Vagina (tissue), 2 donors: ENCODE measurements at regions not wholly inside any gene's neighbourhood (a gene's known extent, or its start where the extent isn't known, plus 50 kb on each side); places are given as distances from the start of the nearest gene placed in this dataset.

ENCODE experiments used
- POLR2A ChIP-seq, 2 donors: fragments of 450-650 bp; IDR thresholded peaks; one replicate each; pipeline ENCODE4 v1.6.1; 2017; ENCODE audit warnings: antibody characterized with exemption in 2 of 2, mild to moderate bottlenecking in 2 of 2, moderate library complexity in 2 of 2
- TF ChIP-seq, protein P1 (sequence below), 3 experiments: fragments of 450-650 bp in 2 of 3; fragments of 200-600 bp in 1 of 3; sonication (generic) in 1 of 3; IDR thresholded peaks; one replicate each; pipeline ENCODE4 v1.5.1; 2017 to 2019; ENCODE audit warnings: antibody characterized with exemption in 3 of 3, mild to moderate bottlenecking in 2 of 3, moderate library complexity in 2 of 3

DNA sequence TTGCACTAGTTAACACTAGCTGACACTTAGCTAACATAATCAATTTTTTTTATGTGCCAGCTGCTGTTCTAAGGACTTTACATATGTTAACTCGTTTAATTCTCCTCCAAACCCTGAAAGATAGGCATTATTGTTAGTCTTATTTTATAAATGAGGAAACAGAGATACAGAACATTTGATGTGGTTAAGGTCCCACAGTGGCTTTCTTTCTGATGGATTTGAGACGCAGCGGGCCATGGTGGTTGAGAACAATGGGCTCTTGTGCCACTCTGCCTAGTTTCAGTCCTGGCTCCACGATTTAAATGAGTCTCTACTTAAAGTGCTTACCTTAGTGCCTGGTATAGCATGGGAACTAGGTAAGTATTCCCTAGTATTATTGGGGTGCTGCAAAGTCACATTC, 201.9 kb upstream of the SPRED2 start:
- TF ChIP-seq, protein P1, sequence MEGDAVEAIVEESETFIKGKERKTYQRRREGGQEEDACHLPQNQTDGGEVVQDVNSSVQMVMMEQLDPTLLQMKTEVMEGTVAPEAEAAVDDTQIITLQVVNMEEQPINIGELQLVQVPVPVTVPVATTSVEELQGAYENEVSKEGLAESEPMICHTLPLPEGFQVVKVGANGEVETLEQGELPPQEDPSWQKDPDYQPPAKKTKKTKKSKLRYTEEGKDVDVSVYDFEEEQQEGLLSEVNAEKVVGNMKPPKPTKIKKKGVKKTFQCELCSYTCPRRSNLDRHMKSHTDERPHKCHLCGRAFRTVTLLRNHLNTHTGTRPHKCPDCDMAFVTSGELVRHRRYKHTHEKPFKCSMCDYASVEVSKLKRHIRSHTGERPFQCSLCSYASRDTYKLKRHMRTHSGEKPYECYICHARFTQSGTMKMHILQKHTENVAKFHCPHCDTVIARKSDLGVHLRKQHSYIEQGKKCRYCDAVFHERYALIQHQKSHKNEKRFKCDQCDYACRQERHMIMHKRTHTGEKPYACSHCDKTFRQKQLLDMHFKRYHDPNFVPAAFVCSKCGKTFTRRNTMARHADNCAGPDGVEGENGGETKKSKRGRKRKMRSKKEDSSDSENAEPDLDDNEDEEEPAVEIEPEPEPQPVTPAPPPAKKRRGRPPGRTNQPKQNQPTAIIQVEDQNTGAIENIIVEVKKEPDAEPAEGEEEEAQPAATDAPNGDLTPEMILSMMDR (IDR thresholded peaks at IDR 0.05): no peak
- no peak for TF ChIP-seq POLR2A (IDR thresholded peaks at IDR 0.05)
